ENCODE measurements at regions not wholly inside any gene's neighbourhood (a gene's known extent, or its start where the extent isn't known, plus 50 kb on each side); places are given as distances from the start of the nearest gene placed in this dataset.
"Not testable (repeated sequence)": the region's sequence is repeated elsewhere in the genome, so short reads cannot be mapped to it uniquely, and the experiment has no call there.

GRCh38 chr1:38670544-38671122 lies 188.9 kb downstream of the RRAGC start:
- DNase-seq (ENCODE audit: low read depth in 1 of 2, low spot score in 1 of 2), result no peak

GRCh38 chr1:38667626-38668025 lies 191.9 kb downstream of the RRAGC start:
- DNase-seq (ENCODE audit: low read depth in 1 of 2, low spot score in 1 of 2), result no peak

DNA sequence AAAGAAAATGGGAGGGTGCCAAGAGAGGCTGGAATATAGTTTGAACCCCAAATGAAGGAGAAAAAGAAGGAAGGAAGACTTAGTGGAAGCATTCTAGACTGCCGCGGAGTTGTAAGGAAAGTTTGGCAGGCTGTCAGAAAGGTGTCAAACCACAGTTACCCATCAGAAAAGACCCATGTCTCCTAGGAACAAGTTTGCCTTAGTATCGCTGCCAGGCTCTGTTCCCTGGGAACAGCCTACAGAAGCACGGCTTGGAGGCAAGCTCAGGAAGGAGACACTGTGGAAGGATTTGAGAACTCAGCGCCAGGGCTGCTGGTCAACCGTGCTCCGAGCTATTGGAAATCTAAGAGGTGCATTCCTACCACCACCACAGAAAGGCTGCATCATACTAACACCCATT lies 197.4 kb downstream of the RRAGC start:
- DNase-seq (ENCODE audit: low read depth in 1 of 2, low spot score in 1 of 2), result no peak

- DNase-seq (ENCODE audit: low read depth in 1 of 2, low spot score in 1 of 2), result no peak
These were observed 200.7 kb downstream of the RRAGC start for GRCh38 chr1:38658883-38659282.

DNA sequence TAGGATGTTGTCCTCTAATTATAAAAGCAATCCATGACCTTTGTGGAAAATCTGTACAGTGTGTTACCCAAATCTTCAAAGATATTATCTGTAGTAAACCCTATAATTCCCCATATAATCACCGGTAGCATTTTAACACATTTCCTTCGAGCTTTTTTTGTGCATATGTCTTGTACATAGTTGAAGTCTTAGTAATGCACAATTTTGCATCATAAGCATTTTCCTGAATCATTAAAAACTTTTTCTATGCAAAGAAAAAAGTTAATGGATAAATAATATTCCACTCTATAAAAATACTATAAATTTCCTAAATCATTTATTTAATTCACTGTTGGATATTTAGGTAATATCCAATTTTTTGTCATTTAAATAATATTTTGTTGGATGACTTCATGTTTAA lies 201.7 kb downstream of the RRAGC start:
- no peak for DNase-seq (ENCODE audit: low read depth in 1 of 2, low spot score in 1 of 2)

GRCh38 chr1:38657207-38657840 lies 202.2 kb downstream of the RRAGC start:
- DNase-seq (ENCODE audit: low read depth in 1 of 2, low spot score in 1 of 2), result no peak

- DNase-seq (ENCODE audit: low read depth in 1 of 2, low spot score in 1 of 2), result no peak
These were observed 202.8 kb downstream of the RRAGC start for GRCh38 chr1:38656726-38657125.

DNA sequence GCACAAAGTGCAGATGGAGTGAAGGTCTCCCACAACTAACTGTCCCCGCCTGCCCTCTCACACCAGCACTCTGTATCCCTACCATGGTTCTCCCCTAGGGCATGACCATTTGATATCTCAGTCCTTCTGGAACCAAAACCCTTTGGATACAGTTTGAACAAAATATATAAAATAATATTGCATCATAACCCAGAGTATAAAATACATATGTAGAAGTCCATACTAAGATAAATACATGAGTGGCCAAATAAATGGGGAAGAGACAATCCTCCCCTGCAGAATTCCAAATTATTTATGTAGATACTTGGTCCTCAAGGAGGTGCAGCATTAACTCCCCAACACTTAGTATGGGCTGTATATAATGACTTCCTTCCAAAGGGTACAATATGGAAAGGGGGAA lies 207.4 kb downstream of the RRAGC start:
- no peak for DNase-seq (ENCODE audit: low read depth in 1 of 2, low spot score in 1 of 2)

DNA sequence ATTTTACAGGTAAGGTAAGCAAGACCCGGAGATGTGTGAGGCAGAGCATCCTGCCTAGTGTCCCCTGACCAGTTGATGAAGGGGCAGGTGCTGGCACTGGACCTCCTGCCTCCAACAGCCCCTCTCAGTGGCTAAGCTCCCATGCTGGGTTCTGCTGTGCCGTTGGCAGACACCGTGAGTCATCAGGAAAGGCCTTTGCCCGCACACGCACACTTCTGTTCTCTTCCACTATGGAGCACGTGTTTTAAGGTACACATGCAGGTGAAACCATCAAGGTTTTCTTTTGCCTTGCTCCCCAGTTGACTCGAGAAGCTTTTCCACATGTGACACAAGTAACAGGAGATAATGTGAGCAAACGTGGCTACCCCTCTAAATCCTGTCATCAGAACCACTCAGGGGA lies 207.9 kb downstream of the RRAGC start:
- DNase-seq (ENCODE audit: low read depth in 1 of 2, low spot score in 1 of 2), result no peak

- no peak for DNase-seq (ENCODE audit: low read depth in 1 of 2, low spot score in 1 of 2)
These were observed 211.2 kb downstream of the RRAGC start for GRCh38 chr1:38648417-38648816.

GRCh38 chr1:38647341-38647740 lies 212.2 kb downstream of the RRAGC start:
- not testable (repeated sequence) for DNase-seq (ENCODE audit: low read depth in 1 of 2, low spot score in 1 of 2)

DNA sequence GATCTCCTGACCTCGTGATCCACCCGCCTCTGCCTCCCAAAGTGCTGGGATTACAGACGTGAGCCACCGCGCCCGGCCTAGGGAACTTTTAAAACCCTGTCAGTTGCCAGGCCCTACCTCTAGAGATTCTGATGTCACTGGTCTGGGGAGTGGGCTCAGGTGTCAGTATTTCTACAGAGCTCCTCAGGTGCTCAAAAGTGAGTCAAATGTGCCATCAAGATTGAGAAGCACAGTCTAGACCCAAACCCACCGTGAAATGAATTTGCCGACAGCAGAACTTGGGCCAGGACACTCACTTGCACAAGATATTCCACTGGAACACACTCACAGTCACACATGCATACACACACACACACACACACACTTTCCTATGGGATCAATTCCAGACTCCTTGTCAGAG lies 215.5 kb downstream of the RRAGC start:
- no peak for DNase-seq (ENCODE audit: low read depth in 1 of 2, low spot score in 1 of 2)

DNA sequence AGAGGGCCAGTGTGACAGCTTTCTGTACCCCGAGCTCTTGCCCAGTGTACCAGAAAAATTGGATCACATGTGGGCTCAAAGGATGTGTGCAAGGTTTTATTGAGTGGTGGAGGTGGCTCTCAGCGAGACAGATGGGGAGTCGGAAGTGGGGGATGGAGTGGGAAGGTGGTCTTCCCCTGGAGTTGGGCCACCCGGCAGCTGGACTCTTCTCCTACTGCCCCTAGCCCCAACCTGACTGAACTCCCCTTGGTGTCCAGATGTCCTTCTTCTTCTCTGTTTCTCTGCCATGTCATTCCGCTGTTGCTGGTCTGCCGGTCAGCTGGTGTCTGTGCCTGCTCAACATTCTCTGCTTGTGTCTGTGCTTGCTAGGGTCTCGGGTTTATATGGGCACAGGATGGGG lies 217.9 kb downstream of the RRAGC start:
- no peak for DNase-seq (ENCODE audit: low read depth in 1 of 2, low spot score in 1 of 2)

DNA sequence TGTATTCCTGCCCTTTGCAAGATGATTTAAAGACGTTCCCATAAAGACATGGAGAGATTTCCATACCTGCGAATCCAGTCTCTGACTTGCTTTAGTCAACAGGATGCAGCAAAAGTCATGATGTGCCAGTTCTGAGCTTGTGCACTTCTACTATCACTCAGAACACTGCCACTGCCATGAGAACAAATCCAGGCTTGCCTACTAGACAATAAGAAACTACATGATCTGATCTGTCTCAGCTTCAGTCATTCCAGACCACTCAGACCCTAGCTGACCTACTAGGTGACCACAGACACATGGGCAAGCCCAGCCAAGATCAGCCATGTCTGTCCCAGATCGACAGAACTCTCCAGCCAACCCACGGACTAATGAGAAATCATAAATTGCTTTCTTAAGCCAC lies 219.2 kb downstream of the RRAGC start:
- DNase-seq (ENCODE audit: low read depth in 1 of 2, low spot score in 1 of 2), result no peak

GRCh38 chr1:38628241-38628640 lies 231.3 kb downstream of the RRAGC start:
- DNase-seq (ENCODE audit: low read depth in 1 of 2, low spot score in 1 of 2), result no peak

DNA sequence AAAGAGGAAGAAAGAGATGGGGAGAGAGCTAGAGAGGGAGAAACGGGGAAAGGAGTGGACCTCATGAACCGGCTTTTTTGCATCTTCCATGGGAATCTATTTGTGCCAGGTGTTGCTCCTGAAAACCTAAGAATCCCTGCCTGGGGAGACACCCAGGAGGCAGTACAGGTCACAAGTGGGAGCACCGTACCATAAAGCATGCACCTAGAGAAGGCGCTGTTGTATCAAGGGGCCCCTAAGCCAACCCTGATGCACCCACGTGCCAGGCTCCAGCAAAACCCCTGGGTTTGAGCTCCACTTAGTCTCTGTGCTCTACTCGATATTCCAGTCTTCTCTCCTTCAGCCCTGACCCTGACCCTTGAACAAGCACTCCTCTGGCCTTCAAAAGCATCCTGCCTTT lies 233.6 kb downstream of the RRAGC start:
- no peak for DNase-seq (ENCODE audit: low read depth in 1 of 2, low spot score in 1 of 2)

DNA sequence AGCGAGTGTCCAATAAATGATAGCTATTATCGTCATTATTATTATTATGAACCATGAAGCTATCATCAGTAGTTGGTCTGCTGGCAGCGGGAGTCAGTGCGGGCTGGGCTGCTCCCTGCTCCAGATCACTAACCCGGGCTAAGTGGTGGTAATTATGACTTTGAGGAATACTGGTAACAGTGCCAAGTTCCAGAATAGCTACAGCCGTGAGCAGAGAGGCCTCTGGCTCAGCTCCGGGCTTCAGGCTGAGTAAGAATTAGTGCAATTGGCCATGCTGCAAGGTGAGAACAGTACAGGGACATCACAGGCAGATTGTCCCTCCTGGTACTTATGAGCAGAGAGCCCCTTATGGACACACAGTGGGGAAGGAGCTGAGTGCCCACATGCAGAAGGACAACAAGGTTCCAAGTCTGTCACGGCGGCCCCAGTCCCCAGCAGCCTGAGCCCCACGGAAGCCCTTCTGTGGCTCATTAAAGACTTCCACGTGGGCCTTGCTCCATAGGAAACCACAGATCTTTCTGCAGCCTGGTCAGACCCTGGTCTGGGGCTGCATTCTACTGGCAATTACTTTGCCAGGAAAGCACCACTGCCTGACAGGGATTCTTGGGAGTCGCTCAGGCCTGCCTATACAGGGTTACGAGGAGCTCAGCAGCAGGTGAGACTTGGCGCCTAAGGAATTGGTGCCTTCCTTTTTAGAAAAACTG lies 235.1 kb downstream of the RRAGC start:
- DNase-seq (ENCODE audit: low read depth in 1 of 2, low spot score in 1 of 2), result no peak

DNA sequence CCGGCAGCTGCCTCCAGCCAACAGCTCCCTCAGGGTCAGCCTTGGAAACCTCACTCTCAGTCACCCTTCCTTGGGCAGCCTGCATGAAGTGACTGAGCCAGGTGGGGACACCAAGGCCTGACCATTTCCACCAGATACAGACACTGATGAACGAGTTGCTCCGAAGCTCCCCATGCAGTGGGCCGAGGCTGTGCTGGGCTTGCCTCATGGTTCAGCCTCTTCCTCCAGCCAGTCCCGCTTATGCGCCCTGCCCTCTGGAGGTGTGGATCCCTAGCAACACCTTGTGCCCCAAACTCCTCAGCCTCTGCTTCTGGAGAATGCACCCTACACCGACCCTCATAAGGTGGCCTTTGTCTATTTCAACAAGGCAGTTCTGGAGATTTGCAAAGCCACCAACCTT lies 236.0 kb downstream of the RRAGC start:
- DNase-seq (ENCODE audit: low read depth in 1 of 2, low spot score in 1 of 2), result no peak

GRCh38 chr1:38622197-38622596 lies 237.4 kb downstream of the RRAGC start:
- no peak for DNase-seq (ENCODE audit: low read depth in 1 of 2, low spot score in 1 of 2)

DNA sequence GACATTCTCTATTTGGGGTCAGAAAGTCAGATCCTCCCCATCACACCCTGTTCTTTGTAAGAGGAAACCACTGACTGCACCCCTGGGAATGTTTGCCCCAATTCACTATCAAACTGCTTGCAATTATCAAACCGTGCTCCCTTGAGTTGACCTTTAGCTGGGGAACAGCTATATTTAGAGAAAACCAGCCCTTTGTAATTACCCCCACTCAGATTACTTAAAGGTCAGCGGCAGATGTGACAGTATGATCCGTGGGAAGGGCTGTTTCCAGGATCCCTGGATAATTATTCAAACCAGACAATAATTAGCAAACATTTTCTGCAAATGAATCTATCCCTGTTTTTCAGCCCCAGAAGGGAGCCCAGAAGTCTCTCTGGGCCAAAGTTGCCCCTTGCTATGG lies 242.7 kb downstream of the RRAGC start:
- no peak for DNase-seq (ENCODE audit: low read depth in 1 of 2, low spot score in 1 of 2)

DNA sequence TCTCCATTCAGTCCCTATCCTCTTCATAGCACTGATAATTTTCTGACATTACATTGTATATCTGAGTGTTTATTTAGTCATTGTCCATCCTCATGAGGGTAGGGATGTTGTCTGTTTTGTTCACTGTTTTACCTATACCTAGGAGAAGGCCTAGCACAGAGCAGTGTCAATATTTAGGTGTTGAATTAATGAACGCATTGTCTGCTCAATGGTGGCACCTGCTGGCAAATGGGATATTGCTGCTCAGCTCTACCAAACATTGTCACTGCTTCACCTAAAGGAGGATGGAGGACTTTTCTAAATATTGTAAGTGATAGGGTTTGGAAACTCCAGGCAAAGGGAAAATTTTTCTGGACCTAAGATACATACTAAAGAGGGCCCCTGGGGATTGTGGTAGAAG lies 243.9 kb downstream of the RRAGC start:
- no peak for DNase-seq (ENCODE audit: low read depth in 1 of 2, low spot score in 1 of 2)

DNA sequence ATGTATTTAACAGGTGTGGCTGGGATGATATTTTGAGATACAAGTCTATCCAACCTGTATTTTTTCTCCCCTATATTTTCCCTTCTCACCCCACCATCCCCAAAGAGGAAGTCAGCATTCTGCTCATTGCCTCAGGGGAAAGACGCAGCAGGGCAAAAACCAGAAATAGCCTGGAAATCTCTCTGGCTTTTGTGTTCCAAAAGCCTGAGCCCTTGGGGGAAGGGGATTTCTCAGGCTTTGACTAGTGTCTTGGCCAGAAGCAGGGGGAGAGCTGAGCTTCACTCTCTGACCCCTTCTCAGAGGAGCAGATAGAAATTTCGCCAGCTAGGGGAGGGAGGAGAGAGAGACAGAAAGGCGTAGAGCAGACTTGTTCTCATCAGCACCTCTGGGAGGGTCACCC lies 244.7 kb downstream of the RRAGC start:
- no peak for DNase-seq (ENCODE audit: low read depth in 1 of 2, low spot score in 1 of 2)

GRCh38 chr1:38613996-38614395 lies 245.6 kb downstream of the RRAGC start:
- DNase-seq (ENCODE audit: low read depth in 1 of 2, low spot score in 1 of 2), result no peak
